Pancreas (tissue), 10 donors: ENCODE measurements at regions not wholly inside any gene's neighbourhood (a gene's known extent, or its start where the extent isn't known, plus 50 kb on each side); places are given as distances from the start of the nearest gene placed in this dataset.

Experiments used
- ATAC-seq, 4 donors: fragments of 200-7000 bp; cut with Tn5 transposase; one replicate each; pipeline versions ENCODE4 v1.8.0 to v1.9.1; 2020; ENCODE audit warnings: mild to moderate bottlenecking in 4 of 4, moderate library complexity in 4 of 4
- DNase-seq, 6 donors: peaks; one replicate each; pipeline ENCODE4 v3.0.0-alpha.2; 2020
- FAIRE-seq: peaks from 2 replicates; lab custom pipeline; 2012; peaks lifted over from hg19 to GRCh38; lab: Jason Lieb, UNC
- H3K27ac ChIP-seq, 4 donors: fragments of 200-600 bp; sonication (generic); 1 replicate in 3 of 4; 2 replicates in 1 of 4; pipeline versions ENCODE4 v1.5.0 to v1.8.0; 2020
- H3K27me3 ChIP-seq, 4 donors: fragments of 200-600 bp; one replicate each; pipeline ENCODE4 v1.8.0; 2021
- H3K36me3 ChIP-seq, 3 donors: fragments of 200-600 bp; sonication (generic) in 1 of 3; one replicate each; pipeline versions ENCODE4 v1.5.0 to v1.8.0; 2020 to 2021
- H3K4me1 ChIP-seq, 3 donors: fragments of 200-600 bp; one replicate each; pipeline ENCODE4 v1.8.0; 2021
- H3K4me3 ChIP-seq, 4 donors: fragments of 200-600 bp; sonication (generic) in 2 of 4; one replicate each; pipeline versions ENCODE4 v1.5.0 to v1.8.0; 2020 to 2021
- H3K9me3 ChIP-seq, 4 donors: fragments of 200-600 bp; one replicate each; pipeline ENCODE4 v1.8.0; 2021
- WGBS, 2 donors: extraction: QIAGEN DNeasy Blood & Tissue Kit; methylation state at CpG; one replicate each; pipeline ENCODE4 v1.1.7; 2013; 5-methylcytosine and 5-hydroxymethylcytosine counted together
- intact Hi-C, 3 donors: fragments of 100-400 bp; cut with DNase I; formaldehyde crosslinking; loops; one replicate each; pipeline versions ENCODE4 v1.11.1 to v1.14.2; 2022
- TF ChIP-seq, protein P1 (sequence below), 4 donors: fragments of 200-600 bp; sonication (generic) in 3 of 4; IDR thresholded peaks; one replicate each; pipeline versions ENCODE4 v1.5.0 to v1.8.0; 2021; ENCODE audit warnings: antibody characterized with exemption in 4 of 4
- donor health status: healthy with polysubstance abuse.
- donor health status: DM: no; HTN: no; CAD: no; lungs with moderate emphysema.
- donor health status: DM: no; HTN: no; CAD: no.
- donor health status: control.
- donor health status: control.
- donor health status: Bipolar disorder and iron deficiency.
- donor health status: DM: yes; HTN: yes; CAD: no.
- donor health status: DM: no; HTN: no; CAD: no.
- donor health status: DM: no; HTN: no; CAD: no.
- donor health status: DM: yes; HTN: yes; CAD: no.

DNA sequence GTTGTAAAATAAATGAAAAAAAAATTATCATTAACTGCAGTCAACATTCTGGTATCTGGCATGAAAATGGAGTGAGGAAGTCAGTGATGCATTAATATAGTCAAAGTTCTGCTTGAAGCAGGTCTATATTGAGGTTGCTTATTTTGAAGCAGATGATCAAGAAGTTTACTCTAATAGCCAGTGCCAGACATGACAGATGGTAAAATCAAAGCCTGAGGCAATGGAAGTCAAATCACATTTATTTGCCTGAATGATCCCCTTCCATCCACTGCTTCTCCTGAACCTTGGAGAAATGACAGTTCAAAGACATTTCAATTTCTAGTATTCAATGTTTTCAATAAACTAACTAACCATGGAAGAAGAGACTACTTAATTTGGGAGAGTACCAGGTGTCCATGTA lies 430.0 kb downstream of the FAM181B start:
- H3K4me1 ChIP-seq: no peaks in the 10 kb centered on the region
- no peaks in the 10 kb centered on the region for H3K9me3 ChIP-seq
- no peaks in the 10 kb centered on the region for H3K36me3 ChIP-seq
- TF ChIP-seq, protein P1, sequence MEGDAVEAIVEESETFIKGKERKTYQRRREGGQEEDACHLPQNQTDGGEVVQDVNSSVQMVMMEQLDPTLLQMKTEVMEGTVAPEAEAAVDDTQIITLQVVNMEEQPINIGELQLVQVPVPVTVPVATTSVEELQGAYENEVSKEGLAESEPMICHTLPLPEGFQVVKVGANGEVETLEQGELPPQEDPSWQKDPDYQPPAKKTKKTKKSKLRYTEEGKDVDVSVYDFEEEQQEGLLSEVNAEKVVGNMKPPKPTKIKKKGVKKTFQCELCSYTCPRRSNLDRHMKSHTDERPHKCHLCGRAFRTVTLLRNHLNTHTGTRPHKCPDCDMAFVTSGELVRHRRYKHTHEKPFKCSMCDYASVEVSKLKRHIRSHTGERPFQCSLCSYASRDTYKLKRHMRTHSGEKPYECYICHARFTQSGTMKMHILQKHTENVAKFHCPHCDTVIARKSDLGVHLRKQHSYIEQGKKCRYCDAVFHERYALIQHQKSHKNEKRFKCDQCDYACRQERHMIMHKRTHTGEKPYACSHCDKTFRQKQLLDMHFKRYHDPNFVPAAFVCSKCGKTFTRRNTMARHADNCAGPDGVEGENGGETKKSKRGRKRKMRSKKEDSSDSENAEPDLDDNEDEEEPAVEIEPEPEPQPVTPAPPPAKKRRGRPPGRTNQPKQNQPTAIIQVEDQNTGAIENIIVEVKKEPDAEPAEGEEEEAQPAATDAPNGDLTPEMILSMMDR (IDR thresholded peaks at IDR 0.05): no peak
- ATAC-seq (no peak), FAIRE-seq (no peak), DNase-seq (no peak)
- H3K27me3 ChIP-seq: no peaks in the 10 kb centered on the region
- intact Hi-C loops: no loop called here
- H3K4me3 ChIP-seq: no peak overlapping the region
- no peak overlapping the region for H3K27ac ChIP-seq

DNA sequence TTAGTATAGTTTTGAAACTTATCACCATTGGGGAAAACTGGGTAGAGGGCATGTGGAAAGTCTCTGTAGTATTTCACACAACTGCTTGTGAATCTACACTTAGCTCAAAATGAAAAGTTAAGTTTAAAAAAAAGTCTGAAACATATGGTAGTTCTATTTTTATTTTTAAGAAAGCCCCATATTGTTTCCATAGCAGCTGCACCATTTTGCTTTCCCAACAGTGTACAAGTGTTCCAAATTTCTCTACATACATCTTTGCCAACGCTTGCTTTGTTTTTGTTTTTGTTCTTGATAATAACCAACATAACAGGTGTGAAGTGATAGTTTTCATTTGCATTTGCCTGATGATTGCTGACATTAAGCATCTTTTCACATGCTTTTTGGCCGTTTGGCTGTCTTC lies 445.2 kb downstream of the FAM181B start:
- TF ChIP-seq, protein P1 (IDR thresholded peaks at IDR 0.05): no peak
- no peak for FAIRE-seq
- Histone ChIP-seq H3K36me3 (no peaks in the 10 kb centered on the region), H3K27me3 (no peaks in the 10 kb centered on the region), H3K4me3 (no peak overlapping the region), H3K9me3 (no peaks in the 10 kb centered on the region), H3K4me1 (no peaks in the 10 kb centered on the region), H3K27ac (no peak overlapping the region)
- no peak for DNase-seq
- no peak for ATAC-seq
- intact Hi-C loops: no loop called here
- 35 to 41% methylated on average over 2 of the region's 2 CpGs for WGBS, 2 donors

DNA sequence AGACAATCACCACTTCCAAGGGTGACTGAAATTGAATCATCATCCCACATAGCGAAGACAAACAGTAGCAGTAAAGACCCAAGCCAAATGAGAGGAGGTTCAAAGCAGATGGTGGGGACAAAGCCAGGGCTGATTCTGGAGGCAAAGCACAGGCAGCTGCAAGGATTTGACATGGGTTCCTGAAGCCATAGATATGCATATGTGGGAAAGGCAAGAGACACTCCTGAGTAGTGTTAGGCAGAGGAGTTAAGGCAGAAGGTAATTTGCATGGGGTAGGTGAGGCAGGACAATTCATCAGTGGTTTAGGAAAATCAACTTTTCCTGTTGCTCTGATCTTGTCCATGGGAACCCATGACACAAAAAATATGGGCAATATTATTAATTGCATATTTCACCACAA lies 462.8 kb downstream of the FAM181B start:
- DNase-seq (no peak), ATAC-seq (no peak), FAIRE-seq (no peak)
- H3K27ac ChIP-seq: no peak overlapping the region
- no peaks in the 10 kb centered on the region for H3K36me3 ChIP-seq
- TF ChIP-seq, protein P1 (IDR thresholded peaks at IDR 0.05): no peak
- no peaks in the 10 kb centered on the region for H3K4me1 ChIP-seq
- intact Hi-C loops: no loop called here
- H3K27me3 ChIP-seq: no peaks in the 10 kb centered on the region
- no peak overlapping the region for H3K4me3 ChIP-seq
- no peaks in the 10 kb centered on the region for H3K9me3 ChIP-seq
- 92 to 95% methylated on average over 1 of the region's 1 CpG for WGBS, 2 donors

DNA sequence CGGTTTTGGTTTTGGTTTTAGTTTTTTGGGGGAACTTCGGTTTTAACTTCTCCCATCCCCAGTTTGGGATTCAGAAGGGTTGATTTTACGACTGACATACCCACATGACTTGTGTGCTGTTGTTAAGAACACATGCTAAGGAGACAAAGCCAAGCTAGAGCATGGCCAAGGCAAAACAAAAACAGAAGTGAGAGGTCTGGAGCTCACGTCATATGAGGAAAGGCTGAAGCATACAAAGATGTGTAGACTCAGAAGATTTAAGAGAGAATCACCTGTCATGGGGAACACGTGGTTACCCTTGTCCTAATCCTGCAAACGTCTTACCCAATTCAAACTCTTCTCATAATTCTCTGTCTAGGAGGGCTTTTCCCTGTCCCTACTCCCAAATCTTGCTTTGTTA lies 465.0 kb downstream of the FAM181B start:
- intact Hi-C loops: no loop called here
- Histone ChIP-seq H3K36me3 (no peaks in the 10 kb centered on the region), H3K4me1 (no peaks in the 10 kb centered on the region), H3K27me3 (no peaks in the 10 kb centered on the region), H3K9me3 (no peaks in the 10 kb centered on the region), H3K4me3 (no peak overlapping the region), H3K27ac (no peak overlapping the region)
- WGBS, 2 donors: 38 to 52% methylated on average over 6 of the region's 6 CpGs
- ATAC-seq: no peak
- TF ChIP-seq, protein P1 (IDR thresholded peaks at IDR 0.05): no peak
- DNase-seq: no peak
- no peak for FAIRE-seq

DNA sequence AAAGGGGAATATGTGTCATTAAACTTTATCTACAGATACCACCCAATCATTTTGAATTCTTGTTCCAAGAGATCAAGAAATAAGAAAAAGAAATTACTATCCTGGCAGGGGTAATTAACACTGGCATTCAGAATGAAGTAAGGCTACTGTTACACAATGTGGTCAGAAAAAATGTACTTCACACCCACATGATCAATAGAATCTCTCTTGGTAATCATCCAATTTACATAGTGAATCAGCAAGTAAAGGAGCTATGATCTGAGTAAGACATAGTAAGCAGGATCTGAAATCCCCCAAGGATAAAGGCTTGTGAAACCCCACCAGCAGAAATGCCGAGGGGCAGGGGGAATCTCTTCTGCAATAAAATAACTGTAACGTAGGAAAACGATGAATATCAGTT lies 466.5 kb downstream of the FAM181B start:
- ATAC-seq (no peak), FAIRE-seq (no peak), DNase-seq (no peak)
- Histone ChIP-seq H3K27ac (no peak overlapping the region), H3K4me1 (no peaks in the 10 kb centered on the region), H3K9me3 (no peaks in the 10 kb centered on the region), H3K27me3 (no peaks in the 10 kb centered on the region), H3K4me3 (no peak overlapping the region), H3K36me3 (no peaks in the 10 kb centered on the region)
- intact Hi-C loops: no loop called here
- WGBS, 2 donors: 64 to 74% methylated on average over 3 of the region's 3 CpGs
- TF ChIP-seq, protein P1 (IDR thresholded peaks at IDR 0.05): no peak
